ENCODE measurements at regions not wholly inside any gene's neighbourhood (a gene's known extent, or its start where the extent isn't known, plus 50 kb on each side); places are given as distances from the start of the nearest gene placed in this dataset.

- H3K4me3 ChIP-seq (ENCODE audit: low read depth, low read length): no peak overlapping the region
- no peaks in the 10 kb centered on the region for H3K9me3 ChIP-seq (ENCODE audit: control insufficient read depth, insufficient read depth, low read depth, low read length)
- no peaks in the 10 kb centered on the region for H3K4me1 ChIP-seq (ENCODE audit: control insufficient read depth, insufficient read depth, low read length)
- no peak overlapping the region for H3K27ac ChIP-seq (ENCODE audit: low read depth, low read length)
- H3K27me3 ChIP-seq (ENCODE audit: control insufficient read depth, insufficient read depth, low read length): peaks cover 3% of the 10 kb centered on the region; the same call in 1 of the 2 replicates
- no peaks in the 10 kb centered on the region for H3K36me3 ChIP-seq (ENCODE audit: control insufficient read depth, insufficient read depth, low read length)
- H3K9ac ChIP-seq (ENCODE audit: low read length): no peak overlapping the region
Measured at GRCh38 chr10:62885684-62886461, 69.7 kb upstream of the EGR2 start.

- Histone ChIP-seq H3K27ac (ENCODE audit: low read depth, low read length) (no peak overlapping the region), H3K4me3 (ENCODE audit: low read depth, low read length) (no peak overlapping the region), H3K4me1 (ENCODE audit: control insufficient read depth, insufficient read depth, low read length) (no peaks in the 10 kb centered on the region), H3K9me3 (ENCODE audit: control insufficient read depth, insufficient read depth, low read depth, low read length) (no peaks in the 10 kb centered on the region), H3K27me3 (ENCODE audit: control insufficient read depth, insufficient read depth, low read length) (peaks cover 3% of the 10 kb centered on the region; the same call in 1 of the 2 replicates), H3K36me3 (ENCODE audit: control insufficient read depth, insufficient read depth, low read length) (no peaks in the 10 kb centered on the region), H3K9ac (ENCODE audit: low read length) (no peak overlapping the region)
Measured at GRCh38 chr10:62880162-62880561, 64.0 kb upstream of the EGR2 start.

GRCh38 chr10:62873866-62874265 is 57.7 kb upstream of the EGR2 start:
- H3K9me3 ChIP-seq (ENCODE audit: control insufficient read depth, insufficient read depth, low read depth, low read length): no peaks in the 10 kb centered on the region

GRCh38 chr10:62870866-62871265 is 54.7 kb upstream of the EGR2 start:
- H3K27me3 ChIP-seq (ENCODE audit: control insufficient read depth, insufficient read depth, low read length): no peaks in the 10 kb centered on the region
- H3K4me1 ChIP-seq (ENCODE audit: control insufficient read depth, insufficient read depth, low read length): no peaks in the 10 kb centered on the region
- no peak overlapping the region for H3K9ac ChIP-seq (ENCODE audit: low read length)
- H3K4me3 ChIP-seq (ENCODE audit: low read depth, low read length): no peak overlapping the region
- no peaks in the 10 kb centered on the region for H3K36me3 ChIP-seq (ENCODE audit: control insufficient read depth, insufficient read depth, low read length)
- no peak overlapping the region for H3K27ac ChIP-seq (ENCODE audit: low read depth, low read length)
- no peaks in the 10 kb centered on the region for H3K9me3 ChIP-seq (ENCODE audit: control insufficient read depth, insufficient read depth, low read depth, low read length)

More at GRCh38 chr10:62873866-62874265, 57.7 kb upstream of the EGR2 start:
- Histone ChIP-seq H3K4me3 (ENCODE audit: low read depth, low read length) (no peak overlapping the region), H3K27me3 (ENCODE audit: control insufficient read depth, insufficient read depth, low read length) (no peaks in the 10 kb centered on the region), H3K27ac (ENCODE audit: low read depth, low read length) (no peak overlapping the region), H3K36me3 (ENCODE audit: control insufficient read depth, insufficient read depth, low read length) (no peaks in the 10 kb centered on the region), H3K4me1 (ENCODE audit: control insufficient read depth, insufficient read depth, low read length) (no peaks in the 10 kb centered on the region), H3K9ac (ENCODE audit: low read length) (no peak overlapping the region)

- H3K4me3 ChIP-seq (ENCODE audit: low read depth, low read length): no peak overlapping the region
- H3K36me3 ChIP-seq (ENCODE audit: control insufficient read depth, insufficient read depth, low read length): no peaks in the 10 kb centered on the region
- H3K27me3 ChIP-seq (ENCODE audit: control insufficient read depth, insufficient read depth, low read length): no peaks in the 10 kb centered on the region
- no peaks in the 10 kb centered on the region for H3K9me3 ChIP-seq (ENCODE audit: control insufficient read depth, insufficient read depth, low read depth, low read length)
- H3K4me1 ChIP-seq (ENCODE audit: control insufficient read depth, insufficient read depth, low read length): no peaks in the 10 kb centered on the region
- no peak overlapping the region for H3K27ac ChIP-seq (ENCODE audit: low read depth, low read length)
- no peak overlapping the region for H3K9ac ChIP-seq (ENCODE audit: low read length)
Measured at GRCh38 chr10:62869958-62870357, 53.8 kb upstream of the EGR2 start.

- Histone ChIP-seq H3K36me3 (ENCODE audit: control insufficient read depth, insufficient read depth, low read length) (no peaks in the 10 kb centered on the region), H3K9me3 (ENCODE audit: control insufficient read depth, insufficient read depth, low read depth, low read length) (no peaks in the 10 kb centered on the region), H3K27ac (ENCODE audit: low read depth, low read length) (no peak overlapping the region), H3K27me3 (ENCODE audit: control insufficient read depth, insufficient read depth, low read length) (no peaks in the 10 kb centered on the region), H3K4me3 (ENCODE audit: low read depth, low read length) (no peak overlapping the region), H3K4me1 (ENCODE audit: control insufficient read depth, insufficient read depth, low read length) (no peaks in the 10 kb centered on the region), H3K9ac (ENCODE audit: low read length) (no peak overlapping the region)
Measured at GRCh38 chr10:62866941-62867340, 50.8 kb upstream of the EGR2 start.

- H3K4me1 ChIP-seq (ENCODE audit: control insufficient read depth, insufficient read depth, low read length): no peaks in the 10 kb centered on the region
- no peaks in the 10 kb centered on the region for H3K9me3 ChIP-seq (ENCODE audit: control insufficient read depth, insufficient read depth, low read depth, low read length)
- no peak overlapping the region for H3K4me3 ChIP-seq (ENCODE audit: low read depth, low read length)
- no peak overlapping the region for H3K9ac ChIP-seq (ENCODE audit: low read length)
- no peaks in the 10 kb centered on the region for H3K27me3 ChIP-seq (ENCODE audit: control insufficient read depth, insufficient read depth, low read length)
- H3K27ac ChIP-seq (ENCODE audit: low read depth, low read length): no peak overlapping the region
- H3K36me3 ChIP-seq (ENCODE audit: control insufficient read depth, insufficient read depth, low read length): no peaks in the 10 kb centered on the region
Measured at GRCh38 chr10:62866451-62866850, 50.3 kb upstream of the EGR2 start.
